Activated naive CD8-positive, alpha-beta T cell treated with anti-CD3 and anti-CD28 coated beads, Interleukin-2, amount 50 U/mL, for 24 hours (primary cell): ENCODE measurements at regions not wholly inside any gene's neighbourhood (a gene's known extent, or its start where the extent isn't known, plus 50 kb on each side); places are given as distances from the start of the nearest gene placed in this dataset.

Source experiments
- ATAC-seq: fragments of 150-1000 bp; cut with Tn5 transposase; one replicate; pipeline ENCODE4 v1.10.0; 2021
- DNase-seq: peaks from one replicate; pipeline ENCODE4 v3.0.0; 2021
- H3K27ac Mint-ChIP-seq: one replicate; pipeline ENCODE4 v1.8.0; 2021; ENCODE audit warnings: mild to moderate bottlenecking, mixed read lengths
- H3K27me3 Mint-ChIP-seq: one replicate; pipeline ENCODE4 v1.8.0; 2021; ENCODE audit warnings: mixed read lengths
- H3K36me3 Mint-ChIP-seq: one replicate; pipeline ENCODE4 v1.8.0; 2021; ENCODE audit warnings: low read depth, mixed read lengths
- H3K4me1 Mint-ChIP-seq: one replicate; pipeline ENCODE4 v1.8.0; 2021; ENCODE audit warnings: mixed read lengths
- H3K4me3 Mint-ChIP-seq: one replicate; pipeline ENCODE4 v1.8.0; 2021; ENCODE audit warnings: mild to moderate bottlenecking, moderate library complexity, mixed read lengths
- H3K9me3 Mint-ChIP-seq: one replicate; pipeline ENCODE4 v1.8.0; 2021; ENCODE audit warnings: mixed read lengths

GRCh38 chr4:143082701-143083100 is 102.0 kb upstream of the USP38 start:
- DNase-seq (no peak), ATAC-seq (no peak)
- Mint-ChIP-seq H3K4me3 (no peak overlapping the region), H3K9me3 (no peaks in the 10 kb centered on the region), H3K27ac (no peak overlapping the region), H3K27me3 (peaks cover 2% of the 10 kb centered on the region), H3K36me3 (no peaks in the 10 kb centered on the region), H3K4me1 (no peaks in the 10 kb centered on the region)

DNA sequence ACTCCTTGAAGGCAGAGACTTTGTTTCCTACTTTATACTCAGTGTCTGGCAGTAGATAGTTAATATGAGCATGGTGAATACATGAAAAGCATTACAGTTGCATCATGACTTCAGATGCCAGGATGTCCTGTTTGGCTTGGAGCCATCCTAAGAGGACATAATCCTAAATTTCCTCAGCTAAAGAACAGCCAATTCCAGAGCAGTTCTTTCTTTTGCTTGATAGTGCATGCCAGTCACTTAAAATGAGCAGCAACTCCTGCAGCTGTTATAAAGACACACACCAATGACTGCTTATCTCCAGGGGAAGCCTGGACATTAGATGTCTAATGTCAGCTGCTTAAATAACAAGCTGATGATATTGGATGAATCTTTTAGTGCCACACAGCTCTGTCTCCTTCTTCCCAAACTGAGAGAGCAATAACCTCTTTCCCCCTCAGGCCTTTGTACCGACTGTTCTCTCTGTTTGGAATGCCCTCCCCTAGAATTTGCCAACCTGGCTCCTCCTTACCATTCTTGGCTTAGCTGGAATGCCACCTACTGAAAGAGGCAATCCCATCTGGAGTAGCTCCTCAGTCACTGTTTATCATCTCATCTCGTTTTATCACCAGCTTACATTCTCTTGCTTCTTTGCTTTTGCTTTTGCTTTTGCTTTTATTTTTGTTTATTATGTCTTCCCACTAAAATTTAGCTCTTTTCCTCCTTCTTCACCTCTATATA is 100.8 kb upstream of the USP38 start:
- ATAC-seq (no peak), DNase-seq (no peak)
- peaks cover 2% of the 10 kb centered on the region for H3K27me3 Mint-ChIP-seq
- no peaks in the 10 kb centered on the region for H3K36me3 Mint-ChIP-seq
- no peaks in the 10 kb centered on the region for H3K4me1 Mint-ChIP-seq
- H3K4me3 Mint-ChIP-seq, result no peak overlapping the region
- H3K9me3 Mint-ChIP-seq, result no peaks in the 10 kb centered on the region
- H3K27ac Mint-ChIP-seq, result no peak overlapping the region

DNA sequence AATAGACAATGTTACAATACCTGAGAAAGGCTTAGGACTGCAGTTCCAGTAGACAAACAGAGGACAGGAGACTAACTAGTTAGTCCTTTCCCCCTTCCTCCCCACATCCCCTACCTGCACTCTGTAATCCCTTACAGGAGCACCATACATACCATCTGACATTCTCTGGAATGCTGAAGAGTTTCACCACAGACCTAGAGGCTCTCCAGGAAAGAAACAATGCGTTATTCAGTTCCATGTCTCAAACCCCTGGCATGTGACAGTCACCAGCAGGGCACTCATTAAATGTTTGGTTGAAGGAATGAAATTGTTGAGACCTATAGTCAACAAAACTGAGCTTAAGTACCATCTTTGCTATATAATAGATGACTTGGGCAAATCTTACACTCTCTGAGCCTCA is 100.2 kb upstream of the USP38 start:
- Mint-ChIP-seq H3K9me3 (no peaks in the 10 kb centered on the region), H3K4me3 (no peak overlapping the region), H3K36me3 (no peaks in the 10 kb centered on the region), H3K4me1 (no peaks in the 10 kb centered on the region), H3K27me3 (peaks cover under 1% of the 10 kb centered on the region), H3K27ac (no peak overlapping the region)
- ATAC-seq (no peak), DNase-seq (no peak)

DNA sequence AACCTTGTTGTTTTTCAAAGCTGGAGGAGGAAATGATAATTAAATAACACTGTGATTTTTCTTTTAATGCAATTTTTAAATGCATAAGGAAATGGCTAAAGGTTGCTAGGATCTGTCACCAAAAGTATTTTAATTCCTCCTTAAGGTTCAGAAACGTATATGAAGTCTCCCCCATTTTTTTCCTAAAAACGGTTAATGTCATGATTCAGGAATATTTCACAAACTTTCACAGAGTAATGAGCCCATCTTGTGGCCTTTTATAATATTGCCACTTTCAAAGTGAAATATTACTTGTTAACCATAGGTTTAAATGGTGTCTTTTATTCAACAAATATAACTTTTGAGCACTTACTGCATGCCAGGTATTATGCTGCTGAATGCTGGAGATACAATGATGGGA is 99.5 kb upstream of the USP38 start:
- Mint-ChIP-seq H3K9me3 (no peaks in the 10 kb centered on the region), H3K27me3 (no peaks in the 10 kb centered on the region), H3K4me3 (no peak overlapping the region), H3K36me3 (no peaks in the 10 kb centered on the region), H3K4me1 (no peaks in the 10 kb centered on the region), H3K27ac (no peak overlapping the region)
- DNase-seq (no peak), ATAC-seq (no peak)

- Mint-ChIP-seq H3K27me3 (no peaks in the 10 kb centered on the region), H3K9me3 (no peaks in the 10 kb centered on the region), H3K27ac (no peak overlapping the region), H3K4me3 (no peak overlapping the region), H3K36me3 (no peaks in the 10 kb centered on the region), H3K4me1 (no peaks in the 10 kb centered on the region)
- DNase-seq (no peak), ATAC-seq (no peak)
These were observed 99.1 kb upstream of the USP38 start for GRCh38 chr4:143085659-143086058.

GRCh38 chr4:143089291-143089690 is 95.4 kb upstream of the USP38 start:
- Mint-ChIP-seq H3K9me3 (no peaks in the 10 kb centered on the region), H3K4me1 (no peaks in the 10 kb centered on the region), H3K4me3 (no peak overlapping the region), H3K36me3 (no peaks in the 10 kb centered on the region), H3K27ac (no peak overlapping the region), H3K27me3 (no peaks in the 10 kb centered on the region)
- no peak for ATAC-seq
- DNase-seq, result no peak

GRCh38 chr4:143089847-143090246 is 94.9 kb upstream of the USP38 start:
- H3K9me3 Mint-ChIP-seq, result no peaks in the 10 kb centered on the region
- DNase-seq, result no peak
- no peak for ATAC-seq
- no peak overlapping the region for H3K27ac Mint-ChIP-seq
- no peaks in the 10 kb centered on the region for H3K27me3 Mint-ChIP-seq
- no peaks in the 10 kb centered on the region for H3K36me3 Mint-ChIP-seq
- H3K4me3 Mint-ChIP-seq, result no peak overlapping the region
- no peaks in the 10 kb centered on the region for H3K4me1 Mint-ChIP-seq

- Mint-ChIP-seq H3K9me3 (no peaks in the 10 kb centered on the region), H3K4me1 (no peaks in the 10 kb centered on the region), H3K4me3 (no peak overlapping the region), H3K36me3 (no peaks in the 10 kb centered on the region), H3K27ac (no peak overlapping the region), H3K27me3 (no peaks in the 10 kb centered on the region)
- no peak for ATAC-seq
- DNase-seq, result no peak
These were observed 92.9 kb upstream of the USP38 start for GRCh38 chr4:143091862-143092261.

DNA sequence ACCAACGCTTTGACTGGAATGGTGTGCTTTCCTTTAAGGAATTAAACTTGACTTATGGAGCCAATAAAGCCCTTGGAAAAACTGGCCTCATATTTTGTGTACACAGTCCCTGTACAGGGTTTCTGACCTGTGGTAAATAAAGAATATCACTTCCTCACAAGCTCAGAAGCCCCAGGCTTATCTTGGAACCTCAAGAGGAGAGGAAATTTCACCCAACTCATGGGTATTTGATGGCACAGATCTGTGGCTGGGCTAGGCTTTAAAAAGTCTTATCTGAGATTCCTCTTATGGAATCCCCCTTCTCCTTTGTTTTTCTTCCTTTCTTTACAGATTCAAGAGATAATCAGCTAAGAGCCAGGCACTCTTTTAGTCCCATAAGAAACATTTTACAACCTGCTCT is 89.3 kb upstream of the USP38 start:
- H3K27ac Mint-ChIP-seq, result no peak overlapping the region
- no peaks in the 10 kb centered on the region for H3K36me3 Mint-ChIP-seq
- H3K4me1 Mint-ChIP-seq, result no peaks in the 10 kb centered on the region
- H3K9me3 Mint-ChIP-seq, result no peaks in the 10 kb centered on the region
- DNase-seq, result no peak
- no peaks in the 10 kb centered on the region for H3K27me3 Mint-ChIP-seq
- no peak overlapping the region for H3K4me3 Mint-ChIP-seq
- no peak for ATAC-seq

DNA sequence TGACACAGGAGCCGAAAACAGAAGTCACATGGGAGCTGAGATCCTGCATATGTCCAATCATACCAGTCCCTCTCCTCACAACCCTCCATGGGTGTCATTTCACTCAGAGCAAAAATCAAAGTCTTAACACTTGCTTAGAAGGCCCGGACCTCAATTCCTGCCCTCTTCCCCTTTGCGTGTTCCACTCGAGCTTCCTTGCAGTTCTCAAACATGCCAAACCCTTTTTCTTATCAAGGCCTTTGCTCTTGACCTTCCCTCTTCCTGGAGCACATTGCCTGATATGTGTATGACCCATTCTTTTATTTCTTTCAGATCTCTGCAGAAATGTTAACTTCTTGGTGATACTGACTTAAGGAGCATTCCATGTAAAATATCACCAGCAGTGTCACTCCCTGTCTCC is 87.0 kb upstream of the USP38 start:
- Mint-ChIP-seq H3K9me3 (no peaks in the 10 kb centered on the region), H3K27me3 (no peaks in the 10 kb centered on the region), H3K4me1 (no peaks in the 10 kb centered on the region), H3K4me3 (no peak overlapping the region), H3K36me3 (no peaks in the 10 kb centered on the region), H3K27ac (no peak overlapping the region)
- ATAC-seq, result no peak
- DNase-seq, result no peak

GRCh38 chr4:143099693-143100092 is 85.0 kb upstream of the USP38 start:
- DNase-seq, result no peak
- no peaks in the 10 kb centered on the region for H3K36me3 Mint-ChIP-seq
- ATAC-seq, result no peak
- no peaks in the 10 kb centered on the region for H3K4me1 Mint-ChIP-seq
- H3K4me3 Mint-ChIP-seq, result no peak overlapping the region
- no peaks in the 10 kb centered on the region for H3K9me3 Mint-ChIP-seq
- H3K27me3 Mint-ChIP-seq, result no peaks in the 10 kb centered on the region
- H3K27ac Mint-ChIP-seq, result no peak overlapping the region

GRCh38 chr4:143109376-143109775 is 75.3 kb upstream of the USP38 start:
- H3K27me3 Mint-ChIP-seq, result peaks cover 5% of the 10 kb centered on the region
- no peak overlapping the region for H3K4me3 Mint-ChIP-seq
- DNase-seq (no peak), ATAC-seq (no peak)
- H3K36me3 Mint-ChIP-seq, result peaks cover 2% of the 10 kb centered on the region
- peaks cover 9% of the 10 kb centered on the region for H3K9me3 Mint-ChIP-seq
- no peak overlapping the region for H3K27ac Mint-ChIP-seq
- no peaks in the 10 kb centered on the region for H3K4me1 Mint-ChIP-seq

- no peak overlapping the region for H3K4me3 Mint-ChIP-seq
- no peaks in the 10 kb centered on the region for H3K4me1 Mint-ChIP-seq
- no peaks in the 10 kb centered on the region for H3K36me3 Mint-ChIP-seq
- DNase-seq (no peak), ATAC-seq (no peak)
- no peaks in the 10 kb centered on the region for H3K9me3 Mint-ChIP-seq
- no peaks in the 10 kb centered on the region for H3K27me3 Mint-ChIP-seq
- no peak overlapping the region for H3K27ac Mint-ChIP-seq
These were observed 66.1 kb upstream of the USP38 start for GRCh38 chr4:143118663-143119062.

GRCh38 chr4:143127621-143128020 is 57.1 kb upstream of the USP38 start:
- peaks cover 9% of the 10 kb centered on the region for H3K9me3 Mint-ChIP-seq
- DNase-seq, result no peak
- no peaks in the 10 kb centered on the region for H3K4me1 Mint-ChIP-seq
- peaks cover 2% of the 10 kb centered on the region for H3K36me3 Mint-ChIP-seq
- no peak overlapping the region for H3K27ac Mint-ChIP-seq
- no peaks in the 10 kb centered on the region for H3K27me3 Mint-ChIP-seq
- no peak overlapping the region for H3K4me3 Mint-ChIP-seq
- no peak for ATAC-seq

DNA sequence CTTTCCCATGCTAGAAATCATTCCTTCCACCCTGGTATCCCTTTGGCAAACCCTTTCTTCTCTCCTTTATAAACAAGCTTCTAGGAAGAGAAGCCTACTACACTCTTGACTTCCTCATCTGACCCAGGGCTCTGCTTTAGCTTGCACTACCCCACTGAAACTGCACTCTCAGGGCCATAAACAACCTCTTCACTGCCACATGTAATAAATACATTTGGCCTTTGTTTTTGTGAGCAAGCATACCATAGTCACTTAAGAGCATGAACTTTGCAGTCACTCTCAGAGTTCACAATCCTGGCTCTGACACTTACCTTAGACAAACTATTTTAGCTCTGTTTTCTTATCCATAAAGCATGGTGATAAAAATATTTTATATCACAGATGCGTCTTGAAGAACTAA is 50.7 kb upstream of the USP38 start:
- H3K36me3 Mint-ChIP-seq, result no peaks in the 10 kb centered on the region
- no peak overlapping the region for H3K4me3 Mint-ChIP-seq
- DNase-seq (no peak), ATAC-seq (no peak)
- no peaks in the 10 kb centered on the region for H3K27me3 Mint-ChIP-seq
- no peaks in the 10 kb centered on the region for H3K9me3 Mint-ChIP-seq
- H3K27ac Mint-ChIP-seq, result no peak overlapping the region
- H3K4me1 Mint-ChIP-seq, result no peaks in the 10 kb centered on the region
